CD4-positive, alpha-beta memory T cell (primary cell): ENCODE measurements at regions not wholly inside any gene's neighbourhood (a gene's known extent, or its start where the extent isn't known, plus 50 kb on each side); places are given as distances from the start of the nearest gene placed in this dataset.

Experiments
- CTCF ChIA-PET: fragments of 350-600 bp; sonication (Branson Sonifier 250); formaldehyde crosslinking; loops from one replicate; lab custom pipeline; 2021; ENCODE audit warnings: inconsistent platforms; ENCODE audit not compliant: partially characterized antibody; lab: Charles Lee
- POLR2A ChIA-PET: fragments of 350-600 bp; sonication (Branson Sonifier 250); formaldehyde crosslinking; loops from one replicate; lab custom pipeline; 2021; ENCODE audit not compliant: partially characterized antibody; lab: Charles Lee
- DNase-seq, 5 donors: peaks; one replicate each; pipeline versions ENCODE4 v3.0.0 to v3.0.0-alpha.2; 2020 to 2022; ENCODE audit warnings: mixed read lengths in 1 of 5
- H3K27ac ChIP-seq: one replicate; pipeline ENCODE4 v1.7.0; 2013; ENCODE audit warnings: low read depth, low read length
- H3K27me3 ChIP-seq: 2 replicates; pipeline ENCODE4 v1.7.0; 2013; ENCODE audit warnings: mild to moderate bottlenecking, low read length, moderate library complexity; ENCODE audit not compliant: insufficient read depth
- H3K36me3 ChIP-seq: 2 replicates; pipeline ENCODE4 v1.7.0; 2013; ENCODE audit warnings: mild to moderate bottlenecking, low read length, moderate library complexity; ENCODE audit not compliant: insufficient read depth
- H3K4me1 ChIP-seq: 2 replicates; pipeline ENCODE4 v1.7.0; 2013; ENCODE audit warnings: mild to moderate bottlenecking, low read length, moderate library complexity; ENCODE audit not compliant: insufficient read depth
- H3K4me3 ChIP-seq, 2 donors: one replicate each; pipeline ENCODE4 v1.7.0; 2013; ENCODE audit warnings: low read length in 2 of 2, mild to moderate bottlenecking in 1 of 2
- H3K9me3 ChIP-seq, 2 donors: one replicate each; pipeline ENCODE4 v1.7.0; 2013; ENCODE audit warnings: low read length in 2 of 2, control low read depth in 1 of 2; ENCODE audit not compliant: control insufficient read depth in 1 of 2
- H3K27ac Mint-ChIP-seq, 7 donors: one replicate each; pipeline ENCODE4 v1.8.0; 2020 to 2021; ENCODE audit warnings: mixed read lengths in 7 of 7, mild to moderate bottlenecking in 6 of 7, inconsistent platforms in 3 of 7, moderate library complexity in 3 of 7
- H3K27me3 Mint-ChIP-seq, 2 donors: one replicate each; pipeline ENCODE4 v1.8.0; 2020 to 2021; ENCODE audit warnings: mixed read lengths in 2 of 2
- H3K36me3 Mint-ChIP-seq, 2 donors: one replicate each; pipeline ENCODE4 v1.8.0; 2020 to 2021; ENCODE audit warnings: mixed read lengths in 2 of 2, inconsistent platforms in 1 of 2, mild to moderate bottlenecking in 1 of 2
- H3K4me1 Mint-ChIP-seq, 4 donors: one replicate each; pipeline ENCODE4 v1.8.0; 2020 to 2021; ENCODE audit warnings: mixed read lengths in 4 of 4, mild to moderate bottlenecking in 1 of 4
- H3K4me3 Mint-ChIP-seq, 8 donors: one replicate each; pipeline ENCODE4 v1.8.0; 2020 to 2021; ENCODE audit warnings: mixed read lengths in 8 of 8, mild to moderate bottlenecking in 7 of 8, moderate library complexity in 6 of 8, inconsistent platforms in 3 of 8
- H3K9me3 Mint-ChIP-seq, 8 donors: one replicate each; pipeline ENCODE4 v1.8.0; 2020 to 2021; ENCODE audit warnings: mixed read lengths in 8 of 8, mild to moderate bottlenecking in 5 of 8, inconsistent platforms in 3 of 8, moderate library complexity in 1 of 8
- intact Hi-C: fragments of 100-400 bp; cut with micrococcal nuclease; formaldehyde crosslinking; loops from one replicate; pipeline ENCODE4 v1.15.1; 2023

DNA sequence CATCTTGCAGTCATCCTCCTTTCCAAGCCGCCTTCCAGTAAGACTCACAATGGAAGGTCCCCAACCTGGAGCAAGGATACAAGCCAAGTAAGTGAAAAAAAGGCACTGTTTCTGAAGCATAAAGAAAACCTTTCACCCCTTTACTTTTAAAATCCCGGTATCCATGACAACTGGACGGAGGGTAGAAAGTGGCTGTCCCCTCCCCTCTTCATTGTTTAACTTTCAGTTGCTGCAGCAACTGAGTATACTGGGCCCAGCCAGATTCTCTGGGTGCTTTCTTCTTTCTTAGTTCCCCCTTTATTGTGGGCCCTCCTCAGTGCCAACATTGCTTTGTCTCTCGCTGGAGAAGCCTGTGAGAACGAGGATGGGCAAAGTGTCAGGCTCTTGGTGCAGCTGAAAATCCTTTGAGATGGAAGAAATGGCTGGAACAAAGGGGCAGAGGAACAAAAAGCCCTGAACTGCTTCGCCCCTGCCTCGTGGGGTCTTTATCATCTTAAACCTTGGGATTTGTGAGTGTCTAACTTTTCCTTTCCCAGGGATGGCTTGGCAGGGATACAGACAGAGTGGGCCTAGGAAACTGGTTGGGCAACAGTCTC lies 224.0 kb upstream of the RGMA start:
- no peak for DNase-seq
- H3K27me3 ChIP-seq, result no peaks in the 10 kb centered on the region
- intact Hi-C loops, result no loop called here
- Mint-ChIP-seq H3K4me1 (no peaks in the 10 kb centered on the region), H3K27me3 (peaks cover 7 to 16% of the 10 kb centered on the region in 2 donors), H3K9me3 (no peaks in the 10 kb centered on the region), H3K4me3 (no peak overlapping the region), H3K36me3 (no peaks in the 10 kb centered on the region), H3K27ac (no peak overlapping the region)
- H3K36me3 ChIP-seq, result no peaks in the 10 kb centered on the region
- no peak overlapping the region for H3K27ac ChIP-seq
- CTCF ChIA-PET, result no interaction called here
- no peak overlapping the region for H3K4me3 ChIP-seq
- no peaks in the 10 kb centered on the region for H3K9me3 ChIP-seq
- H3K4me1 ChIP-seq, result no peaks in the 10 kb centered on the region
- POLR2A ChIA-PET, result no interaction called here

- Histone ChIP-seq H3K4me1 (no peaks in the 10 kb centered on the region), H3K27me3 (no peaks in the 10 kb centered on the region), H3K36me3 (no peaks in the 10 kb centered on the region), H3K9me3 (no peaks in the 10 kb centered on the region), H3K27ac (no peak overlapping the region), H3K4me3 (no peak overlapping the region)
- intact Hi-C loops, result no loop called here
- POLR2A ChIA-PET, result no interaction called here
- DNase-seq, result no peak
- Mint-ChIP-seq H3K36me3 (no peaks in the 10 kb centered on the region), H3K4me1 (no peaks in the 10 kb centered on the region), H3K27ac (no peak overlapping the region), H3K27me3 (peaks cover 6 to 10% of the 10 kb centered on the region in 2 donors), H3K9me3 (no peaks in the 10 kb centered on the region), H3K4me3 (no peak overlapping the region)
- CTCF ChIA-PET, result no interaction called here
Observed at GRCh38 chr15:93311620-93312019, 222.6 kb upstream of the RGMA start.

DNA sequence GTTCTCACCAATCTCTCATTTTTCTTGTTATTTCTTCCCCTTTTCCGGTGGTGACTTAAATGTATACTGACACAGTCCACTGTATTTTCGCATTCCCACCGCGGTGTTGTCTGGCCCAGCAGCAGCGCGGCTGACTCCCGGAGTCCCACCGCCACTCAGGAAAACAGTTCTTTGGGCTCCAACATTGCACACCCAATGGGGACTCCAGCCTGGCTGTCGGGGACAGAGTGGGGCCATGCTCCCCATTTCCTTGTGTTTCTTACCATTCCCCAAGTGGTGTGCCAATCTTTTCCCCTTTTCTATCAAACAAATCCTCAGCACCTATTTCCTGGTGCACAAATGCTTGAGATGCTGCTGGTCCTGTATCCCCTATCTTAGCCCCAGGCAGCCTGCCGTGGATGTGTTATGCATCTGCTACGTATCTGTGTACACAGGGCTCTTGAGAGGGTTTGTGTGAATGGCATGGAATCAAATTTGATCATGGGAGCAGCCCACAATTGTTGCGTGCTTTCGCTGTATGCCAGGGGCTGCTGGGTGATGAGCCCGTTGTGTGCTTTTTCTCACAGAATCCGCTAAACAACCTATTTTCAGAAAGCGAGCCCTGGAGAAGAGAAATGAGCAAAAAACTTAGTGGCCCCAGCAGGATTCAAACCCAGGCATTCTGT lies 219.1 kb upstream of the RGMA start:
- CTCF ChIA-PET, result no interaction called here
- Mint-ChIP-seq H3K4me1 (no peaks in the 10 kb centered on the region), H3K36me3 (no peaks in the 10 kb centered on the region), H3K27me3 (peaks cover 0 to 2% of the 10 kb centered on the region in 2 donors), H3K4me3 (no peak overlapping the region), H3K9me3 (peaks cover 0 to 2% (median 0%) of the 10 kb centered on the region in 8 donors), H3K27ac (no peak overlapping the region)
- no peaks in the 10 kb centered on the region for H3K27me3 ChIP-seq
- H3K9me3 ChIP-seq, result no peaks in the 10 kb centered on the region
- no peaks in the 10 kb centered on the region for H3K36me3 ChIP-seq
- no peak overlapping the region for H3K4me3 ChIP-seq
- H3K27ac ChIP-seq, result no peak overlapping the region
- POLR2A ChIA-PET, result no interaction called here
- H3K4me1 ChIP-seq, result no peaks in the 10 kb centered on the region
- DNase-seq, result no peak
- intact Hi-C loops, result no loop called here

DNA sequence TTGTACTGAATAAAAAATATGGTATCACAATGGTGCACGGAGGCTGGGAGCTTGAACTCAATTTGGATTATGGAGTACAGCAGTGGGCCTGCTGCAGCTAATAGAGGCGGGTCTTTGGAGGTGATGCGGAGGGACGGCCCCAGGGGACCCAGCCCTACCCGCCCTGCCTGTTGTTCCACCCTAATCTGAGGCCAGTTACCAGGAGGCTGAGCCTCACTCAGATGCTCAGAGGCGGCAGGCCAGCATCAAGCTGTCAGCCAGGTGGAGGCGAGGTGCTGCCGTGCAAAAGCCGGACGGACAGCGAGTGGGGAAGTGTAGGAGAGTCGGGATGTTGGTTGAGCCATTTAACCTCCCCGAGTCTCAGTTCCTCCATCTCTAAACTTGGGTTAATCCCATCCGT lies 218.5 kb upstream of the RGMA start:
- POLR2A ChIA-PET, result no interaction called here
- CTCF ChIA-PET, result no interaction called here

GRCh38 chr15:93305306-93305705 lies 216.3 kb upstream of the RGMA start:
- no peaks in the 10 kb centered on the region for H3K36me3 Mint-ChIP-seq
- no peaks in the 10 kb centered on the region for H3K9me3 ChIP-seq
- no peak overlapping the region for H3K4me3 ChIP-seq
- H3K27ac Mint-ChIP-seq, result no peak overlapping the region
- DNase-seq, result no peak
- no peaks in the 10 kb centered on the region for H3K27me3 ChIP-seq
- peaks cover 0 to 3% of the 10 kb centered on the region in 2 donors for H3K27me3 Mint-ChIP-seq
- no peak overlapping the region for H3K4me3 Mint-ChIP-seq
- peaks cover 0 to 2% (median 0%) of the 10 kb centered on the region in 8 donors for H3K9me3 Mint-ChIP-seq
- H3K36me3 ChIP-seq, result no peaks in the 10 kb centered on the region
- ChIA-PET CTCF (no interaction called here), POLR2A (no interaction called here)
- intact Hi-C loops, result no loop called here
- H3K27ac ChIP-seq, result no peak overlapping the region
- H3K4me1 ChIP-seq, result no peaks in the 10 kb centered on the region
- H3K4me1 Mint-ChIP-seq, result no peaks in the 10 kb centered on the region

More for the DNA sequence above, 218.5 kb upstream of the RGMA start:
- Mint-ChIP-seq H3K27ac (no peak overlapping the region), H3K36me3 (no peaks in the 10 kb centered on the region), H3K4me3 (no peak overlapping the region), H3K9me3 (peaks cover 0 to 2% (median 0%) of the 10 kb centered on the region in 8 donors), H3K27me3 (peaks cover 2 to 3% of the 10 kb centered on the region in 2 donors), H3K4me1 (no peaks in the 10 kb centered on the region)
- intact Hi-C loops, result no loop called here
- H3K27me3 ChIP-seq, result no peaks in the 10 kb centered on the region
- H3K4me3 ChIP-seq, result no peak overlapping the region
- no peaks in the 10 kb centered on the region for H3K4me1 ChIP-seq
- H3K27ac ChIP-seq, result no peak overlapping the region
- H3K9me3 ChIP-seq, result no peaks in the 10 kb centered on the region
- no peak for DNase-seq
- H3K36me3 ChIP-seq, result no peaks in the 10 kb centered on the region

- H3K27ac ChIP-seq, result no peak overlapping the region
- no peaks in the 10 kb centered on the region for H3K36me3 ChIP-seq
- peaks cover 0 to 2% (median 0%) of the 10 kb centered on the region in 8 donors for H3K9me3 Mint-ChIP-seq
- no peaks in the 10 kb centered on the region for H3K36me3 Mint-ChIP-seq
- intact Hi-C loops, result no loop called here
- H3K9me3 ChIP-seq, result no peaks in the 10 kb centered on the region
- no peaks in the 10 kb centered on the region for H3K4me1 ChIP-seq
- ChIA-PET CTCF (interaction anchor here (2.0 kb wide), 1 partner anchor 214 kb away, joined by 5 read pairs; no protein-coding TSS in a partner anchor), POLR2A (no interaction called here)
- peaks cover 0 to 4% of the 10 kb centered on the region in 2 donors for H3K27me3 Mint-ChIP-seq
- H3K4me1 Mint-ChIP-seq, result no peaks in the 10 kb centered on the region
- H3K27ac Mint-ChIP-seq, result no peak overlapping the region
- no peak for DNase-seq
- no peak overlapping the region for H3K4me3 Mint-ChIP-seq
- H3K27me3 ChIP-seq, result no peaks in the 10 kb centered on the region
- H3K4me3 ChIP-seq, result no peak overlapping the region
Observed at GRCh38 chr15:93302080-93302765, 213.2 kb upstream of the RGMA start.

GRCh38 chr15:93300796-93301195 lies 211.8 kb upstream of the RGMA start:
- H3K27ac Mint-ChIP-seq, result no peak overlapping the region
- no peak for DNase-seq
- H3K4me3 Mint-ChIP-seq, result no peak overlapping the region
- Histone ChIP-seq H3K27ac (no peak overlapping the region), H3K9me3 (no peaks in the 10 kb centered on the region), H3K4me3 (no peak overlapping the region), H3K4me1 (no peaks in the 10 kb centered on the region), H3K36me3 (no peaks in the 10 kb centered on the region), H3K27me3 (no peaks in the 10 kb centered on the region)
- intact Hi-C loops, result loop anchor here (1.0 kb wide), 1 partner anchor 213 kb away; no protein-coding TSS in a partner anchor
- H3K27me3 Mint-ChIP-seq, result peaks cover 0 to 4% of the 10 kb centered on the region in 2 donors
- H3K4me1 Mint-ChIP-seq, result no peaks in the 10 kb centered on the region
- no peaks in the 10 kb centered on the region for H3K36me3 Mint-ChIP-seq
- ChIA-PET POLR2A (no interaction called here), CTCF (interaction anchor here (2.0 kb wide), 1 partner anchor 213 kb away, joined by 5 read pairs; no protein-coding TSS in a partner anchor)
- H3K9me3 Mint-ChIP-seq, result peaks cover 0 to 2% (median 0%) of the 10 kb centered on the region in 8 donors
